Mesenchymal stem cell (in vitro differentiated cells and primary cell): ENCODE measurements at regions not wholly inside any gene's neighbourhood (a gene's known extent, or its start where the extent isn't known, plus 50 kb on each side); places are given as distances from the start of the nearest gene placed in this dataset.

Experiments used
- DNase-seq: peaks from one replicate; pipeline ENCODE4 v3.0.0-alpha.2; 2013
- H2AFZ ChIP-seq: one replicate; pipeline ENCODE4 v1.6.1; 2013; ENCODE audit warnings: low read depth, mild to moderate bottlenecking, control low read depth, inconsistent platforms, low read length, moderate library complexity
- H2AK5ac ChIP-seq: 2 replicates; pipeline ENCODE4 v1.6.1; 2013; ENCODE audit warnings: low read length, moderate library complexity, mild to moderate bottlenecking, inconsistent platforms; ENCODE audit not compliant: severe bottlenecking
- H2BK120ac ChIP-seq: one replicate; pipeline ENCODE4 v1.6.1; 2013; ENCODE audit warnings: low read depth, mild to moderate bottlenecking, inconsistent platforms, low read length, moderate library complexity
- H2BK12ac ChIP-seq, 2 experiments: one replicate each; pipeline ENCODE4 v1.6.1; 2013; ENCODE audit warnings: inconsistent platforms in 2 of 2, low read length in 2 of 2, mild to moderate bottlenecking in 2 of 2, moderate library complexity in 2 of 2, control low read depth in 1 of 2
- H2BK15ac ChIP-seq: one replicate; pipeline ENCODE4 v1.6.1; 2013; ENCODE audit warnings: mild to moderate bottlenecking, low read depth, inconsistent platforms; ENCODE audit not compliant: poor library complexity, severe bottlenecking
- H2BK5ac ChIP-seq: 2 replicates; pipeline ENCODE4 v1.6.1; 2013; ENCODE audit warnings: low read depth, mild to moderate bottlenecking, low read length, control low read depth, inconsistent platforms; ENCODE audit not compliant: poor library complexity, severe bottlenecking
- H3K14ac ChIP-seq, 2 experiments: one replicate each; pipeline ENCODE4 v1.6.1; 2013; ENCODE audit warnings: inconsistent platforms in 2 of 2, low read length in 2 of 2, control low read depth in 1 of 2, mild to moderate bottlenecking in 1 of 2, moderate library complexity in 1 of 2
- H3K18ac ChIP-seq, 2 experiments: one replicate each; pipeline ENCODE4 v1.6.1; 2013; ENCODE audit warnings: inconsistent platforms in 2 of 2, low read length in 2 of 2, control low read depth in 1 of 2, low read depth in 1 of 2, mild to moderate bottlenecking in 1 of 2
- H3K23ac ChIP-seq, 2 experiments: one replicate each; pipeline ENCODE4 v1.6.1; 2013; ENCODE audit warnings: inconsistent platforms in 2 of 2, low read length in 2 of 2, mild to moderate bottlenecking in 2 of 2, moderate library complexity in 2 of 2, control low read depth in 1 of 2
- H3K27ac ChIP-seq: 2 replicates; pipeline ENCODE4 v1.5.1; 2013; ENCODE audit warnings: mild to moderate bottlenecking, moderate library complexity, low read length, control low read depth, inconsistent platforms; ENCODE audit not compliant: poor library complexity, severe bottlenecking
- H3K27me3 ChIP-seq, 2 experiments: 2 replicates each; pipeline versions ENCODE4 v1.6.1 to v1.7.0; 2013; ENCODE audit warnings: low read length in 2 of 2, mild to moderate bottlenecking in 2 of 2, moderate library complexity in 2 of 2, control low read depth in 1 of 2, inconsistent platforms in 1 of 2; ENCODE audit not compliant: control insufficient read depth in 1 of 2, insufficient read depth in 1 of 2
- H3K36me3 ChIP-seq, 2 experiments: 2 replicates each; pipeline versions ENCODE4 v1.6.1 to v1.7.0; 2013; ENCODE audit warnings: low read length in 2 of 2, control low read depth in 1 of 2, inconsistent platforms in 1 of 2, low read depth in 1 of 2, mild to moderate bottlenecking in 1 of 2; ENCODE audit not compliant: insufficient read depth in 2 of 2, control insufficient read depth in 1 of 2
- H3K4ac ChIP-seq, 2 experiments: one replicate each; pipeline ENCODE4 v1.6.1; 2013; ENCODE audit warnings: inconsistent platforms in 2 of 2, low read length in 2 of 2, mild to moderate bottlenecking in 2 of 2, moderate library complexity in 2 of 2, control low read depth in 1 of 2, low read depth in 1 of 2
- H3K4me1 ChIP-seq: 2 replicates; pipeline ENCODE4 v1.6.1; 2013; ENCODE audit warnings: low read depth, low read length, control low read depth; ENCODE audit not compliant: control insufficient read depth, insufficient read depth
- H3K4me2 ChIP-seq: 2 replicates; pipeline ENCODE4 v1.6.1; 2013; ENCODE audit warnings: low read length, mild to moderate bottlenecking, inconsistent platforms; ENCODE audit not compliant: poor library complexity, severe bottlenecking
- H3K4me3 ChIP-seq, 2 experiments: 2 replicates each; pipeline versions ENCODE4 v1.5.1 to v1.7.0; 2013; ENCODE audit warnings: low read length in 2 of 2, mild to moderate bottlenecking in 2 of 2, control low read depth in 1 of 2, low read depth in 1 of 2; ENCODE audit not compliant: insufficient read depth in 1 of 2
- H3K79me1 ChIP-seq: replicated peaks from 2 replicates; pipeline ENCODE4 v1.6.1; 2013; ENCODE audit warnings: mild to moderate bottlenecking, control low read depth, low read length, inconsistent platforms; ENCODE audit not compliant: poor library complexity, severe bottlenecking
- H3K9ac ChIP-seq: 2 replicates; pipeline ENCODE4 v1.7.0; 2013; ENCODE audit warnings: mild to moderate bottlenecking, low read length, moderate library complexity
- H3K9me3 ChIP-seq: 2 replicates; pipeline ENCODE4 v1.7.0; 2013; ENCODE audit warnings: mild to moderate bottlenecking, low read length; ENCODE audit not compliant: control insufficient read depth
- H4K8ac ChIP-seq: one replicate; pipeline ENCODE4 v1.6.1; 2013; ENCODE audit warnings: inconsistent platforms, mild to moderate bottlenecking, low read length, moderate library complexity
- H4K91ac ChIP-seq: one replicate; pipeline ENCODE4 v1.6.1; 2013; ENCODE audit warnings: mild to moderate bottlenecking, low read length, inconsistent platforms
- WGBS: methylation state at CpG from one replicate; pipeline ENCODE4 v1.1.7; 2013; ENCODE audit warnings: mixed read lengths; 5-methylcytosine and 5-hydroxymethylcytosine counted together

DNA sequence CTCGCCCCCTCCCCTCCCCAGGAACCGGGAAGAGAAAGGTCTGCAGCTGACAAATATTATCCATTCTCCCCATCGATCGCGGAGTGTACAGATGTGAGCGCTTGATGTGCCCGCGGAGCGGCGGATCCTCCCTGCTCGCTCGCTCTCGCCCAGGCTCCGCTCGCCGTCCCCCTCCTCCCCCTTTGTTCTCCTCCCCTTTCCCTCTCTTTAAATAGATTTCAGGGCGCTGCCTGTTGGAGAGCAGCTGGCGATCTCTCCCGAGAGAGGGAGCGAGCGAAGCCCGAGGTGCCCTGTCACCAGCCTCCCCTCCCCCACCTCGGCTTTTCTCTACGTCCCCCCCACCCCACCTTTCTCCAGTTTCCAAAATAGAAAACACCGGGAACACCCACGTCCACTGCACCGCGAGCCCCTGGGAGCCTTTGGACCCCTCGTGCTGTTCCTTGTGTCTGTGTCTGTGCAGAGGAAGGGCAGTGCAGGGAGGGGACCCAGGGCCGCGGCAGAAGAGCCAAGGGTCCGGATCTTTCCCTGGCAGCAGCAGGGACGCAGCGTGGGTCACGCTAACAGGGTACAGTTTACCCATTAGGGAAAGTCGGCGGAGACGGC, 56.6 kb upstream of the BCOR start:
- peak overlapping the region; percentile 11 for H4K91ac ChIP-seq
- peak overlapping the region in 1 of 2 experiments; percentile 79 for H3K14ac ChIP-seq
- H3K36me3 ChIP-seq: no peaks in the 10 kb centered on the region
- H2AK5ac ChIP-seq: no peak overlapping the region
- peak; percentile 73 for DNase-seq
- H2AFZ ChIP-seq: no peak overlapping the region
- no peak overlapping the region for H4K8ac ChIP-seq
- no peak overlapping the region for H2BK15ac ChIP-seq
- H3K79me1 ChIP-seq: peaks cover 2% of the 10 kb centered on the region
- H3K4me2 ChIP-seq: peak overlapping the region; percentile 84
- no peak overlapping the region for H2BK5ac ChIP-seq
- peak overlapping the region in 1 of 2 experiments; percentile 89 for H2BK12ac ChIP-seq
- H3K4me1 ChIP-seq: peaks cover 46% of the 10 kb centered on the region
- peak overlapping the region; percentile 42 for H2BK120ac ChIP-seq
- no peak overlapping the region for H3K23ac ChIP-seq
- peak overlapping the region; percentile 19 for H3K27ac ChIP-seq
- peak overlapping the region; percentile 28 to 73 for H3K18ac ChIP-seq
- no peaks in the 10 kb centered on the region for H3K9me3 ChIP-seq
- WGBS: 1% methylated on average over 29 of the region's 38 CpGs
- peak overlapping the region; percentile 37 to 91 for H3K4ac ChIP-seq
- peaks cover 0 to 41% of the 10 kb centered on the region in 2 experiments for H3K27me3 ChIP-seq
- H3K4me3 ChIP-seq: peak overlapping the region in 1 of 2 experiments; percentile 63
- H3K9ac ChIP-seq: peak overlapping the region; percentile 51

DNA sequence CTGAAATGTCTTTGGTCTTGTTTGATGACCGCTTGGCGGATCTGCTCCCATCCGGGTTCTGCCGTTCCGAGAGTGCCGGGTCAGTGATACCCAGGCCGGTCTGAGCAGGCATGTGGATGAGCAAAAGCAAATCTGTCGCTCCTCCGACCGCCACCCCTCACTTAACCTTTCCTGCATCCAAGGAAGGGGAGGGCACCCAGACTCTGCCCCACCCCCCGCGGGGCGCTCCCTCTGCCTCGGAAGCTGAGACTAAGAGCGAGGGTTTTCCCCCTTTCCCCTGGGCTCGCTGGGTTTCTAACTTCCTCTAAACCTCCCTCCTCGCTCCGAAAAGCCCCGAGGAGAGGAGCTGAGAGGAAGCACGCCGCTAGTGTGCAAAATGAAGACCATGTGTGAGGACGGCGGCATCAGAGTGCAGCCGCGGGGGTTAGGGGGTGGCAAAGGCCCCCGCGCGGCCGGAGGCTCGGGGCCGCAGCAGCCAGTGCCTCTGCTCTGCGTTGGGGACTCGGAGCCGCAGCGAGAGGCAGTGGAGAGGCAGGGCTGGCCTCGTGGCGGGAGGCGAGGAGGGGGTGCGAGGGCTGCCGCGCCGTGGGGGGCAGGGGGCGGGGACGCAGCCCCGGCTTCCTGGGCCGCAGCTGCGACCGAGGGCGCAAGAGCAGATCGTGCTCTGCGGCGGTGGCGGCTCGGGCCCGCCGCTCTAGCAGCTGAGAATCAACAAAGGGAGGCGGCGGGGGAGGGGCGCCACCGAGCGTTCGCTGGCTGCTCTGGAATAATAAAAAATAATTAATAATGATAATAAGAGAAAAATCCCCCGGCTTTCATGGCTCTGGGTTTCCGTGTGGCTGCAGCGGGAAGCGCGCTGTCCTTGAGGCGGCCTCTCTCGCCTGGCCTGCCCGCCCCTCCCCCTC, 55.8 kb upstream of the BCOR start:
- Histone ChIP-seq H3K27me3 (peaks cover 0 to 48% of the 10 kb centered on the region in 2 experiments), H4K91ac (peak overlapping the region; percentile 62), H2AK5ac (no peak overlapping the region), H3K36me3 (no peaks in the 10 kb centered on the region), H3K4ac (peak overlapping the region; percentile 75 to 91), H3K4me1 (peaks cover 49% of the 10 kb centered on the region), H2BK12ac (no peak overlapping the region), H3K23ac (peak overlapping the region in 1 of 2 experiments; percentile 80), H3K27ac (peak overlapping the region; percentile 45), H3K9me3 (no peaks in the 10 kb centered on the region), H3K79me1 (peaks cover 2% of the 10 kb centered on the region), H2BK15ac (peak overlapping the region; percentile 5), H2BK120ac (peak overlapping the region; percentile 0), H3K9ac (peak overlapping the region; percentile 58), H4K8ac (peak overlapping the region; percentile 75), H3K14ac (peak overlapping the region in 1 of 2 experiments; percentile 60), H3K4me3 (peak overlapping the region; percentile 12 to 71), H3K18ac (peak overlapping the region; percentile 75 to 97), H2AFZ (no peak overlapping the region), H2BK5ac (peak overlapping the region; percentile 3), H3K4me2 (peak overlapping the region; percentile 84)
- peak; percentile 53 for DNase-seq
- under 1% methylated on average over 24 of the region's 70 CpGs for WGBS

DNA sequence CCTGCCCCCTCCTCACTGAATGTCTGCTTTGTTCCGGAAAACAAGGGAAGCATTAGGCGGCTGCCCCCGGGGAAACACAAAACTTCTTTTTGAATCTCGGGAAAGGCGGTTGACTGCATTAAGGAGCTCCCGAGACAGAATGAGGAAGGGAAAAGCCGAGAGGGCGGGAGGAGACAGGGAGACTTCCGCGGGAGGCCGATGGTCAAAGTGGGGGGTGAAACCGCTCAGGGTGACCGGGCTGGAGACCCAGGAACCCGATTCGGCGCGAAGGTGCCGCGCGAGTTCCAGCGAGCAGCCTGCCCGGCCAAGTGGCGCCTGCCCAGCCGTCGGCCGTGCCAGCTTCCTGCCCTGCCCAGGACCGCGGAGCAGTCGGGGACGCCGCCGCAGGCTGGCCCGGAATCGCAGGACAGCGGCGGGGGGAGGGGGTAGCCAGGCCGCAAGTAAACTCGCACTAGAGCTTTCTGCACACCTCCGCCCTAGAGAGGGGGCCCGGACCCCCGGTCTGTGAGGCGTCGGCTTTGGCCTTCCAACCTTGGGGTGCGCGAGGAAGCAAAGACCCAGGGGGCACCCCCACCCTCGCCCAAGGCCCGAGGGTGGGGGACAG, 55.1 kb upstream of the BCOR start:
- DNase-seq: peak; percentile 34
- Histone ChIP-seq H4K91ac (peak overlapping the region; percentile 94), H3K27me3 (peaks cover 0 to 52% of the 10 kb centered on the region in 2 experiments), H3K23ac (no peak overlapping the region), H3K36me3 (no peaks in the 10 kb centered on the region), H3K4ac (peak overlapping the region; percentile 75 to 91), H2AK5ac (no peak overlapping the region), H4K8ac (peak overlapping the region; percentile 84), H2BK15ac (peak overlapping the region; percentile 5), H3K14ac (no peak overlapping the region), H2BK120ac (no peak overlapping the region), H3K9ac (peak overlapping the region; percentile 38), H3K18ac (peak overlapping the region; percentile 75 to 97), H2BK12ac (no peak overlapping the region), H3K9me3 (no peaks in the 10 kb centered on the region), H3K79me1 (peaks cover 2% of the 10 kb centered on the region), H3K4me3 (peak overlapping the region; percentile 44 to 71), H3K4me2 (peak overlapping the region; percentile 43), H2BK5ac (peak overlapping the region; percentile 57), H3K4me1 (peaks cover 55% of the 10 kb centered on the region), H2AFZ (no peak overlapping the region), H3K27ac (peak overlapping the region; percentile 45)
- WGBS: under 1% methylated on average over 23 of the region's 47 CpGs
